Fibroblast of pulmonary artery (primary cell): ENCODE measurements at regions not wholly inside any gene's neighbourhood (a gene's known extent, or its start where the extent isn't known, plus 50 kb on each side); places are given as distances from the start of the nearest gene placed in this dataset.

Experiments used
- DNase-seq: peaks from one replicate; pipeline ENCODE4 v3.0.0-alpha.2; 2010; ENCODE audit warnings: low read depth
- H3K4me3 ChIP-seq: replicated peaks from 2 replicates; pipeline ENCODE4 v1.5.1; 2011; ENCODE audit warnings: low read depth, mild to moderate bottlenecking, control low read depth, low read length, moderate library complexity
- CTCF ChIP-seq: IDR thresholded peaks from 2 replicates; pipeline ENCODE4 v1.5.1; 2011; ENCODE audit warnings: mild to moderate bottlenecking, control low read depth, low read length, inconsistent platforms; ENCODE audit errors: missing control alignments

GRCh38 chr3:67863869-67864268, 209.5 kb upstream of the SUCLG2 start:
- peak; percentile 7 for TF ChIP-seq CTCF
- no peak for DNase-seq
- no peak overlapping the region for H3K4me3 ChIP-seq

- DNase-seq: no peak
- no peak for TF ChIP-seq CTCF
- no peak overlapping the region for H3K4me3 ChIP-seq
Observed at GRCh38 chr3:67860429-67860828, 206.0 kb upstream of the SUCLG2 start.

- no peak for DNase-seq
- TF ChIP-seq CTCF: no peak
Observed at GRCh38 chr3:67858492-67858891, 204.1 kb upstream of the SUCLG2 start.

GRCh38 chr3:67856718-67857117, 202.3 kb upstream of the SUCLG2 start:
- no peak for DNase-seq
- H3K4me3 ChIP-seq: no peak overlapping the region
- no peak for TF ChIP-seq CTCF

More at GRCh38 chr3:67858492-67858891, 204.1 kb upstream of the SUCLG2 start:
- H3K4me3 ChIP-seq: no peak overlapping the region

- no peak overlapping the region for H3K4me3 ChIP-seq
- no peak for DNase-seq
- no peak for TF ChIP-seq CTCF
Observed at GRCh38 chr3:67854663-67855062, 200.3 kb upstream of the SUCLG2 start.

- TF ChIP-seq CTCF: no peak
- DNase-seq: no peak
- no peak overlapping the region for H3K4me3 ChIP-seq
Observed at GRCh38 chr3:67853520-67853919, 199.1 kb upstream of the SUCLG2 start.

- TF ChIP-seq CTCF: no peak
- DNase-seq: no peak
- no peak overlapping the region for H3K4me3 ChIP-seq
Observed at GRCh38 chr3:67848299-67848698, 193.9 kb upstream of the SUCLG2 start.
